Superior temporal gyrus (tissue), 1 donor: ENCODE measurements at regions not wholly inside any gene's neighbourhood (a gene's known extent, or its start where the extent isn't known, plus 50 kb on each side); places are given as distances from the start of the nearest gene placed in this dataset.

Experiments
- DNase-seq: peaks from one replicate; pipeline ENCODE4 v3.0.0-alpha.2; 2016; ENCODE audit errors: extremely low spot score

GRCh38 chr21:27023186-27023585 lies 56.3 kb upstream of the ADAMTS5 start:
- DNase-seq, result no peak

- DNase-seq, result no peak
Observed at GRCh38 chr21:27021801-27022200, 54.9 kb upstream of the ADAMTS5 start.

- DNase-seq, result no peak
Observed at GRCh38 chr21:27021046-27021445, 54.2 kb upstream of the ADAMTS5 start.

DNA sequence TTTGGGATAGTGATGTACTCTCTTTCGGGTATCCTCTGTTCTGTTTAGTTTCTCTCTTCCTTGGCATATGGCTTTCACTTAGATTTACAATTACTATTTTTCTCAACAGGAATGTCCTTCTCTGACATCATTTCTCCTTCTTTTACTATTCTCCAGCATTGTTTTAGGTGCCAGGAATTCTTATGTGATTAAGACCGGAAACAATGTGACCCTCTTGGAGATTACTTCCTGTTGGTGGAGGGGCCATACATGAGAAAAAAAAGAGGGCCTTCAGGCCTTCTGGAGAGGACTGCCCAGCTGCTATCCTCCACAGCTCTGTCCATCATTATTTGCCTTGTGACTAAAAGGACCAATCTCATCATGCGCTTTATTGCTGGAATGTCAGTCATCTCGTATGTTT lies 50.4 kb upstream of the ADAMTS5 start:
- no peak for DNase-seq
